K562 (cell line): ENCODE measurements at regions not wholly inside any gene's neighbourhood (a gene's known extent, or its start where the extent isn't known, plus 50 kb on each side); places are given as distances from the start of the nearest gene placed in this dataset.

Source experiments
- ATAC-seq: fragments of 200-7000 bp; cut with Tn5 transposase; 3 replicates; pipeline ENCODE4 v1.9.1; 2020; ENCODE audit warnings: moderate library complexity
- BruUV-seq: library from RNA; stranded (reverse); fragments of 400-500 nt; replicated peaks from 2 replicates; lab custom pipeline; 2021; lab: Mats Ljungman, UMichigan
- CTCF ChIA-PET: fragments of 300-600 bp; formaldehyde crosslinking; extraction: SDS; loops from one replicate; lab custom pipeline; 2021; ENCODE audit warnings: low intra/inter-chr PET ratio; lab: Yijun Ruan, JAX
- POLR2A ChIA-PET: fragments of 300-600, 350-650 bp; sonication (Branson Sonifier 250); formaldehyde crosslinking; extraction: SDS; loops from one replicate; lab custom pipeline; 2021; ENCODE audit warnings: antibody characterized with exemption, inconsistent platforms; lab: Yijun Ruan, JAX
- DNase-seq, 4 experiments: peaks; one replicate each; pipeline versions ENCODE4 v3.0.0 to v3.0.0-alpha.2; 2011 to 2018; ENCODE audit warnings: low spot score in 3 of 4, mixed read lengths in 3 of 4; ENCODE audit errors: extremely low read depth in 1 of 4
- FAIRE-seq: peaks from 2 replicates; lab custom pipeline; 2011; peaks lifted over from hg19 to GRCh38; lab: Jason Lieb, UNC
- H2AFZ ChIP-seq: 2 replicates; pipeline ENCODE4 v1.6.0; 2011; ENCODE audit warnings: low read depth, low read length, control low read depth, inconsistent platforms
- H3K27ac ChIP-seq: fragments of 200-600 bp; 3 replicates; pipeline ENCODE4 v1.8.0; 2011; ENCODE audit warnings: low read depth, mild to moderate bottlenecking, control low read depth, inconsistent platforms, low read length, moderate library complexity, mixed read lengths; ENCODE audit errors: extremely low read depth
- H3K27me3 ChIP-seq, 2 experiments: fragments of 300-600 bp in 1 of 2; 2 replicates in 1 of 2; 3 replicates in 1 of 2; pipeline versions ENCODE4 v1.6.0 to v1.8.0; 2011; ENCODE audit warnings: inconsistent platforms in 2 of 2, low read length in 2 of 2, mild to moderate bottlenecking in 1 of 2, mixed read lengths in 1 of 2, moderate library complexity in 1 of 2; ENCODE audit not compliant: control insufficient read depth in 2 of 2, insufficient read depth in 2 of 2
- H3K36me3 ChIP-seq: fragments of 300-600 bp; 3 replicates; pipeline ENCODE4 v1.8.0; 2011; ENCODE audit warnings: mild to moderate bottlenecking, low read length, inconsistent platforms; ENCODE audit not compliant: control insufficient read depth, insufficient read depth
- H3K4me1 ChIP-seq, 2 experiments: fragments of 200-600 bp in 1 of 2; replicated peaks in 1 of 2; 2 replicates in 1 of 2; 3 replicates in 1 of 2; pipeline versions ENCODE4 v1.5.1 to v1.8.0; 2011; ENCODE audit warnings: inconsistent platforms in 2 of 2, low read length in 2 of 2, mild to moderate bottlenecking in 1 of 2, mixed read lengths in 1 of 2, moderate library complexity in 1 of 2; ENCODE audit not compliant: control insufficient read depth in 2 of 2, insufficient read depth in 2 of 2
- H3K4me2 ChIP-seq: 2 replicates; pipeline ENCODE4 v1.6.1; 2011; ENCODE audit warnings: low read length, control low read depth, inconsistent platforms, mixed read lengths; ENCODE audit not compliant: insufficient read depth
- H3K4me3 ChIP-seq: fragments of 200-600 bp; sonication (generic), shearing (Covaris generic); 2 replicates; pipeline ENCODE4 v1.5.1; 2016; ENCODE audit warnings: control low read depth, inconsistent platforms
- H3K79me2 ChIP-seq: fragments of 200-600 bp; 3 replicates; pipeline ENCODE4 v1.8.0; 2011; ENCODE audit warnings: low read length, inconsistent platforms; ENCODE audit not compliant: control insufficient read depth, insufficient read depth
- H3K9ac ChIP-seq, 2 experiments: 2 replicates each; pipeline versions ENCODE4 v1.6.0 to v1.6.1; 2011; ENCODE audit warnings: low read depth in 2 of 2, low read length in 2 of 2, control low read depth in 1 of 2, inconsistent platforms in 1 of 2, mild to moderate bottlenecking in 1 of 2, mixed read lengths in 1 of 2; ENCODE audit not compliant: insufficient read depth in 1 of 2
- H3K9me1 ChIP-seq: one replicate; pipeline ENCODE4 v1.6.0; 2011; ENCODE audit warnings: inconsistent platforms, mild to moderate bottlenecking, low read length, moderate library complexity; ENCODE audit not compliant: control insufficient read depth, insufficient read depth
- H3K9me3 ChIP-seq: replicated peaks from 2 replicates; pipeline ENCODE4 v1.5.1; 2011; ENCODE audit warnings: low read depth, low read length, inconsistent platforms; ENCODE audit not compliant: control insufficient read depth, insufficient read depth
- H4K20me1 ChIP-seq: replicated peaks from 2 replicates; pipeline ENCODE4 v1.6.1; 2011; ENCODE audit warnings: low read length, inconsistent platforms, mixed read lengths; ENCODE audit not compliant: control insufficient read depth, insufficient read depth
- EHMT2 ChIP-seq: fragments of 450-650 bp; IDR thresholded peaks from 2 replicates; pipeline ENCODE4 v1.6.1; 2018; ENCODE audit warnings: antibody characterized with exemption
- NELFE ChIP-seq: IDR thresholded peaks from 2 replicates; pipeline ENCODE4 v1.6.1; 2011; ENCODE audit warnings: mild to moderate bottlenecking; ENCODE audit not compliant: insufficient read depth, insufficient read length
- POLR2B ChIP-seq: fragments of 450-650 bp; IDR thresholded peaks from 2 replicates; pipeline ENCODE4 v1.6.1; 2018; ENCODE audit warnings: low read depth; ENCODE audit not compliant: partially characterized antibody
- REST ChIP-seq, 2 experiments: fragments of 450-650 bp; formaldehyde crosslinking in 1 of 2; IDR thresholded peaks; 2 replicates each; pipeline versions ENCODE4 v1.4.0 to v1.6.1; 2014 to 2020; ENCODE audit warnings: mild to moderate bottlenecking in 2 of 2, borderline replicate concordance in 1 of 2, low read depth in 1 of 2
- WGBS: fragments of 100-300 bp; shearing (Covaris generic); methylation state at CpG from one replicate; pipeline ENCODE4 v1.1.6; 2016; ENCODE audit warnings: low coverage, mixed read lengths; ENCODE audit not compliant: insufficient coverage; ENCODE audit errors: missing lambda C conversion rate; 5-methylcytosine and 5-hydroxymethylcytosine counted together
- in situ Hi-C: fragments of 300-500 bp; cut with MboI; formaldehyde crosslinking; loops from 4 replicates; pipeline ENCODE4 v1.15.0; 2018; ENCODE audit warnings: inconsistent platforms, mixed read lengths
- intact Hi-C: fragments of 100-400 bp; cut with micrococcal nuclease; formaldehyde crosslinking; loops from 2 replicates; pipeline ENCODE4 v1.14.2; 2022

- POLR2A ChIA-PET, result no interaction called here
- no peaks in the 10 kb centered on the region for H3K4me1 ChIP-seq
- no peaks in the 10 kb centered on the region for H3K36me3 ChIP-seq
- no peak overlapping the region for H3K4me3 ChIP-seq
- no TSS peak for BruUV-seq
- no peaks in the 10 kb centered on the region for H3K27me3 ChIP-seq
- no peaks in the 10 kb centered on the region for H4K20me1 ChIP-seq
- no peaks in the 10 kb centered on the region for H3K79me2 ChIP-seq
- no peaks in the 10 kb centered on the region for H3K9me3 ChIP-seq
- 0% methylated on average over 1 of the region's 1 CpG for WGBS
- H2AFZ ChIP-seq, result no peak overlapping the region
- CTCF ChIA-PET, result no interaction called here
- no peak overlapping the region for H3K27ac ChIP-seq
- in situ Hi-C loops, result no loop called here
- H3K9me1 ChIP-seq, result no peaks in the 10 kb centered on the region
- TF ChIP-seq REST (IDR thresholded peaks at IDR 0.05; ENCODE audit: borderline replicate concordance), result peak; percentile 85
- no peak; the same call in 1 of the 2 replicates for TF ChIP-seq REST (CRISPR knock-in tag; IDR thresholded peaks at IDR 0.05; ENCODE audit: low read depth)
- no peak for TF ChIP-seq POLR2B
- 0 out of 2 replicates have a peak, but pooled peaks have one; percentile 21 for TF ChIP-seq EHMT2
- no peak for TF ChIP-seq NELFE
- ATAC-seq (no peak), DNase-seq (peak in 3 of 4 experiments; percentile 6 to 14 (median 10)), FAIRE-seq (no peak)
- intact Hi-C loops, result no loop called here
- no peak overlapping the region for H3K9ac ChIP-seq
- H3K4me2 ChIP-seq, result no peak overlapping the region
Measured at GRCh38 chr4:179097741-179098140, 1655.5 kb upstream of the AGA start.
